IMR-90 (cell line): ENCODE measurements at regions not wholly inside any gene's neighbourhood (a gene's known extent, or its start where the extent isn't known, plus 50 kb on each side); places are given as distances from the start of the nearest gene placed in this dataset.

Experiments
- ATAC-seq: fragments of 200-7000 bp; cut with Tn5 transposase; 2 replicates; pipeline ENCODE4 v1.9.1; 2020; ENCODE audit warnings: low read depth, mild to moderate bottlenecking, moderate library complexity
- BruUV-seq: library from RNA; stranded (reverse); fragments of 400-500 nt; replicated peaks from 2 replicates; lab custom pipeline; 2021; lab: Mats Ljungman, UMichigan
- CTCF ChIA-PET: fragments of 300-600 bp; formaldehyde crosslinking; extraction: SDS; loops from one replicate; lab custom pipeline; 2021; ENCODE audit warnings: antibody characterized with exemption; lab: Yijun Ruan, JAX
- POLR2A ChIA-PET: fragments of 300-600 bp; sonication (Branson Sonifier 250); formaldehyde crosslinking; loops from one replicate; lab custom pipeline; 2022; ENCODE audit warnings: antibody characterized with exemption; ENCODE audit not compliant: unreplicated experiment; lab: Charles Lee
- DNase-seq: peaks from one replicate; pipeline ENCODE4 v3.0.0; 2013
- H2AFZ ChIP-seq: replicated peaks from 2 replicates; pipeline ENCODE3; 2013; ENCODE audit warnings: low read length, mild to moderate bottlenecking; ENCODE audit not compliant: poor library complexity
- H2AK5ac ChIP-seq: 2 replicates; pipeline ENCODE4 v1.6.1; 2013; ENCODE audit warnings: low read depth, low read length, inconsistent platforms
- H2AK9ac ChIP-seq: replicated peaks from 2 replicates; pipeline ENCODE3; 2013; ENCODE audit warnings: mild to moderate bottlenecking, low read depth, low read length, moderate library complexity; ENCODE audit not compliant: poor library complexity
- H2BK120ac ChIP-seq: 2 replicates; pipeline ENCODE4 v1.6.1; 2013; ENCODE audit warnings: low read depth, low read length, inconsistent platforms
- H2BK15ac ChIP-seq: 3 replicates; pipeline ENCODE4 v1.6.1; 2013; ENCODE audit warnings: low read depth, low read length, inconsistent platforms
- H2BK20ac ChIP-seq: 2 replicates; pipeline ENCODE4 v1.6.1; 2013; ENCODE audit warnings: low read depth, mild to moderate bottlenecking, inconsistent platforms, low read length, moderate library complexity
- H2BK5ac ChIP-seq: 2 replicates; pipeline ENCODE4 v1.6.1; 2013; ENCODE audit warnings: mild to moderate bottlenecking, low read depth, low read length, inconsistent platforms; ENCODE audit not compliant: poor library complexity, severe bottlenecking
- H3K14ac ChIP-seq: replicated peaks from 2 replicates; pipeline ENCODE4 v1.6.1; 2013; ENCODE audit warnings: low read depth, low read length, inconsistent platforms
- H3K18ac ChIP-seq: 2 replicates; pipeline ENCODE4 v1.6.1; 2013; ENCODE audit warnings: low read depth, low read length, control low read depth
- H3K23ac ChIP-seq: 2 replicates; pipeline ENCODE4 v1.6.1; 2013; ENCODE audit warnings: low read depth, low read length, inconsistent platforms
- H3K27ac ChIP-seq: 2 replicates; pipeline ENCODE4 v1.5.1; 2013; ENCODE audit warnings: mild to moderate bottlenecking, control low read depth, low read length; ENCODE audit not compliant: insufficient read depth
- H3K27me3 ChIP-seq: 2 replicates; pipeline ENCODE4 v1.6.1; 2013; ENCODE audit warnings: low read length; ENCODE audit not compliant: control insufficient read depth, insufficient read depth
- H3K36me3 ChIP-seq: 2 replicates; pipeline ENCODE4 v1.6.1; 2013; ENCODE audit warnings: low read length, mixed read lengths; ENCODE audit not compliant: control insufficient read depth, insufficient read depth
- H3K4ac ChIP-seq: 2 replicates; pipeline ENCODE4 v1.6.1; 2013; ENCODE audit warnings: low read depth, low read length, inconsistent platforms
- H3K4me1 ChIP-seq: 2 replicates; pipeline ENCODE4 v1.6.1; 2013; ENCODE audit warnings: low read length, mixed read lengths; ENCODE audit not compliant: control insufficient read depth, insufficient read depth
- H3K4me2 ChIP-seq: 2 replicates; pipeline ENCODE4 v1.6.1; 2013; ENCODE audit warnings: low read depth, mild to moderate bottlenecking, control low read depth, low read length, moderate library complexity
- H3K4me3 ChIP-seq: 2 replicates; pipeline ENCODE4 v1.5.1; 2013; ENCODE audit warnings: low read depth, mild to moderate bottlenecking, control low read depth, low read length, moderate library complexity; ENCODE audit not compliant: insufficient read depth
- H3K56ac ChIP-seq: 2 replicates; pipeline ENCODE4 v1.6.1; 2013; ENCODE audit warnings: low read length, inconsistent platforms; ENCODE audit not compliant: insufficient read depth; ENCODE audit errors: extremely low read depth
- H3K79me1 ChIP-seq, 2 experiments: 2 replicates each; pipeline ENCODE4 v1.6.1; 2013; ENCODE audit warnings: low read length in 2 of 2, inconsistent platforms in 1 of 2, low read depth in 1 of 2
- H3K9ac ChIP-seq: 2 replicates; pipeline ENCODE4 v1.6.1; 2013; ENCODE audit warnings: low read depth, low read length, control low read depth
- H3K9me1 ChIP-seq: 2 replicates; pipeline ENCODE4 v1.6.1; 2013; ENCODE audit warnings: low read length, inconsistent platforms; ENCODE audit not compliant: insufficient read depth
- H3K9me3 ChIP-seq: 2 replicates; pipeline ENCODE4 v1.6.1; 2013; ENCODE audit warnings: low read length; ENCODE audit not compliant: control insufficient read depth, insufficient read depth
- H4K20me1 ChIP-seq: 2 replicates; pipeline ENCODE4 v1.6.1; 2013; ENCODE audit warnings: low read length, inconsistent platforms; ENCODE audit not compliant: insufficient read depth
- H4K5ac ChIP-seq: 2 replicates; pipeline ENCODE4 v1.6.1; 2013; ENCODE audit warnings: mild to moderate bottlenecking, low read depth, low read length, control low read depth
- H4K8ac ChIP-seq, 2 experiments: 2 replicates each; pipeline ENCODE4 v1.6.1; 2013; ENCODE audit warnings: low read depth in 2 of 2, low read length in 2 of 2, control low read depth in 1 of 2, inconsistent platforms in 1 of 2
- H4K91ac ChIP-seq: 2 replicates; pipeline ENCODE4 v1.6.1; 2013; ENCODE audit warnings: low read depth, low read length, inconsistent platforms; ENCODE audit not compliant: insufficient read depth
- CEBPB ChIP-seq: IDR thresholded peaks from 2 replicates; pipeline ENCODE4 v1.6.1; 2012; ENCODE audit warnings: low read depth, low read length, improper control_type of control experiment
- FOS ChIP-seq: fragments of 150-350 bp; IDR thresholded peaks from 2 replicates; pipeline ENCODE4 v1.6.1; 2016; ENCODE audit warnings: low read depth, low read length
- MAFK ChIP-seq: IDR thresholded peaks from 2 replicates; pipeline ENCODE4 v1.6.1; 2012; ENCODE audit warnings: low read depth, low read length, improper control_type of control experiment
- NFE2L2 ChIP-seq: fragments of 150-350 bp; IDR thresholded peaks from 2 replicates; pipeline ENCODE4 v1.6.1; 2016; ENCODE audit warnings: low read depth, mild to moderate bottlenecking, low read length
- POLR2A ChIP-seq: IDR thresholded peaks from 2 replicates; pipeline ENCODE4 v1.6.1; 2012; ENCODE audit warnings: mild to moderate bottlenecking, low read depth, low read length
- RAD21 ChIP-seq: IDR thresholded peaks from 2 replicates; pipeline ENCODE4 v1.6.1; 2012; ENCODE audit warnings: low read length, improper control_type of control experiment
- RFX5 ChIP-seq: IDR thresholded peaks from 2 replicates; pipeline ENCODE4 v1.8.0; 2012; ENCODE audit warnings: low read depth, mild to moderate bottlenecking, low read length, moderate library complexity
- SMC3 ChIP-seq: fragments of 150-350 bp; IDR thresholded peaks from 2 replicates; pipeline ENCODE4 v1.6.1; 2016; ENCODE audit warnings: low read depth, mild to moderate bottlenecking, antibody characterized with exemption, low read length, moderate library complexity
- USF2 ChIP-seq: fragments of 150-350 bp; IDR thresholded peaks from 2 replicates; pipeline ENCODE4 v1.6.1; 2017; ENCODE audit warnings: mild to moderate bottlenecking, antibody characterized with exemption, low read length, low read depth
- WGBS, 2 experiments: methylation state at CpG; one replicate each; pipeline versions ENCODE4 v1.1.5 to v1.1.7; 2013; ENCODE audit warnings: missing lambda C conversion rate in 2 of 2; ENCODE audit not compliant: insufficient read length in 1 of 2; ENCODE audit errors: extremely low coverage in 2 of 2; 5-methylcytosine and 5-hydroxymethylcytosine counted together
- dilution Hi-C: fragments of 300-500 bp; cut with HindIII; formaldehyde crosslinking; loops from one replicate; pipeline ENCODE4 v1.14.3; 2018; ENCODE audit warnings: low sequenced_read_pairs; ENCODE audit not compliant: unreplicated experiment
- in situ Hi-C: fragments of 300-500 bp; cut with MboI; formaldehyde crosslinking; loops from 3 replicates; pipeline ENCODE4 v1.14.3; 2019; ENCODE audit warnings: low sequenced_read_pairs, inconsistent platforms, mixed read lengths
- intact Hi-C: fragments of 100-400 bp; cut with micrococcal nuclease; formaldehyde crosslinking; loops from 2 replicates; pipeline ENCODE4 v1.10.0; 2022
- TF ChIP-seq, protein P1 (sequence below): conservative IDR thresholded peaks from 2 replicates; pipeline ENCODE4 v1.5.1; 2012; ENCODE audit warnings: mild to moderate bottlenecking, low read depth, low read length, improper control_type of control experiment

GRCh38 chr6:81950877-81951276, 198.4 kb upstream of the TENT5A start:
- Histone ChIP-seq H2AK5ac (no peak overlapping the region), H3K14ac (peak overlapping the region; percentile 14; the same call in 1 of the 2 replicates), H3K27ac (no peak overlapping the region), H2BK120ac (peak overlapping the region; percentile 58), H3K27me3 (no peaks in the 10 kb centered on the region), H4K5ac (no peak overlapping the region; the same call in 1 of the 2 replicates), H4K91ac (no peak overlapping the region), H3K4me1 (peaks cover 1% of the 10 kb centered on the region; the same call in 1 of the 2 replicates), H2BK20ac (peak overlapping the region; percentile 12; the same call in 1 of the 2 replicates), H3K9ac (no peak overlapping the region), H3K4me3 (no peak overlapping the region), H3K23ac (no peak overlapping the region), H3K18ac (peak overlapping the region; percentile 92; the same call in 1 of the 2 replicates), H4K8ac (no peak overlapping the region), H3K9me3 (no peaks in the 10 kb centered on the region), H3K36me3 (no peaks in the 10 kb centered on the region), H3K4ac (peak overlapping the region; percentile 39; the same call in 1 of the 2 replicates), H2AFZ (no peak overlapping the region), H3K9me1 (no peaks in the 10 kb centered on the region), H2BK5ac (peak overlapping the region; percentile 9), H3K56ac (no peak overlapping the region), H3K79me1 (no peaks in the 10 kb centered on the region), H3K4me2 (peak overlapping the region; percentile 66; the same call in 1 of the 2 replicates), H2AK9ac (no peak overlapping the region), H2BK15ac (peak overlapping the region; percentile 8; the same call in 1 of the 3 replicates), H4K20me1 (no peaks in the 10 kb centered on the region)
- dilution Hi-C loops (no loop called here), intact Hi-C loops (no loop called here), in situ Hi-C loops (no loop called here)
- no peak for TF ChIP-seq SMC3
- TF ChIP-seq FOS, result peak; percentile 50
- peak; percentile 27; the same call in 1 of the 2 replicates for TF ChIP-seq MAFK
- no peak for TF ChIP-seq NFE2L2
- TF ChIP-seq, protein P1, sequence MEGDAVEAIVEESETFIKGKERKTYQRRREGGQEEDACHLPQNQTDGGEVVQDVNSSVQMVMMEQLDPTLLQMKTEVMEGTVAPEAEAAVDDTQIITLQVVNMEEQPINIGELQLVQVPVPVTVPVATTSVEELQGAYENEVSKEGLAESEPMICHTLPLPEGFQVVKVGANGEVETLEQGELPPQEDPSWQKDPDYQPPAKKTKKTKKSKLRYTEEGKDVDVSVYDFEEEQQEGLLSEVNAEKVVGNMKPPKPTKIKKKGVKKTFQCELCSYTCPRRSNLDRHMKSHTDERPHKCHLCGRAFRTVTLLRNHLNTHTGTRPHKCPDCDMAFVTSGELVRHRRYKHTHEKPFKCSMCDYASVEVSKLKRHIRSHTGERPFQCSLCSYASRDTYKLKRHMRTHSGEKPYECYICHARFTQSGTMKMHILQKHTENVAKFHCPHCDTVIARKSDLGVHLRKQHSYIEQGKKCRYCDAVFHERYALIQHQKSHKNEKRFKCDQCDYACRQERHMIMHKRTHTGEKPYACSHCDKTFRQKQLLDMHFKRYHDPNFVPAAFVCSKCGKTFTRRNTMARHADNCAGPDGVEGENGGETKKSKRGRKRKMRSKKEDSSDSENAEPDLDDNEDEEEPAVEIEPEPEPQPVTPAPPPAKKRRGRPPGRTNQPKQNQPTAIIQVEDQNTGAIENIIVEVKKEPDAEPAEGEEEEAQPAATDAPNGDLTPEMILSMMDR, result no peak
- no peak for TF ChIP-seq USF2
- no peak for TF ChIP-seq RFX5
- no peak for TF ChIP-seq POLR2A
- TF ChIP-seq RAD21, result no peak
- TF ChIP-seq CEBPB, result no peak
- CTCF ChIA-PET, result no interaction called here
- no CpG with 5 or more reads among the region's 1 CpG for WGBS, 2 experiments
- POLR2A ChIA-PET, result no interaction called here
- DNase-seq (peak; percentile 85), ATAC-seq (peak; percentile 68)
- BruUV-seq, result no TSS peak
